ENCODE measurements at regions not wholly inside any gene's neighbourhood (a gene's known extent, or its start where the extent isn't known, plus 50 kb on each side); places are given as distances from the start of the nearest gene placed in this dataset.

DNA sequence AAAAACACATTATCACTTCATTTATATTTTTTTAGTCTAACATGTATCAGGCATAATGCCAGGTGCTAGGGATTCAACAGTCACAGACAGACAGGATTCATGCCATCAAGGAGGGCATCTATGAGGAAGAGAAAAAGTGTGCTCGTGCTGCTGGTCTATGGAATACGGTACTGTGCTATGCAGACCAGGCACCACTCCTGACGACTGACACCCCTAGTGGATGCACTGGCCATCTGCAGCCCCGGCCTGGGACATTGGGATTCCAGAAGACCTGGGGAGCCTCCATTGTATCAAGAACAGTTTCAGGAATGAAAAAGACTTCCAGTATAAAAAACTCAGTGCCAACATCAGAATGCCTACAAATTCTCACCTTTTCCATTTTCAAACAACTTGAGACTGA lies 94.0 kb downstream of the KLF12 start:
- DNase-seq: peak; percentile 47

DNA sequence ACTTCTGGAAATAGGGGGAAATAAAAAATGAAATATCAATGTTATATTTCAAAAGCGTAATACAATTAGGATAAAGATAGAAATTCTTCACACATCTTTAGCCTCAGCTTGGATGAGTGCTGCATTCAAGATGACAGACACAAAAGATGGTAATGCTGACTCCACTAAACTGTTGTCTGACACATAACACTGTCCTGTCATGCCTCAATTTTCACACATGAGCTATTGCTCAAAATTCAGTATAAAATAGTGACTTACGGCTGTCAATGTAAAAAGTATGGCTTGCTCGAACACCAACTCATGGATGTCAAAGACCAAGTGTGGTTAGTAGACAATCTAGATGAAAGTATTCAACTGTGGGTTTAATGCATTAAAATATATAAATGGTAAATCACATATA lies 94.5 kb downstream of the KLF12 start:
- no peak for DNase-seq

DNA sequence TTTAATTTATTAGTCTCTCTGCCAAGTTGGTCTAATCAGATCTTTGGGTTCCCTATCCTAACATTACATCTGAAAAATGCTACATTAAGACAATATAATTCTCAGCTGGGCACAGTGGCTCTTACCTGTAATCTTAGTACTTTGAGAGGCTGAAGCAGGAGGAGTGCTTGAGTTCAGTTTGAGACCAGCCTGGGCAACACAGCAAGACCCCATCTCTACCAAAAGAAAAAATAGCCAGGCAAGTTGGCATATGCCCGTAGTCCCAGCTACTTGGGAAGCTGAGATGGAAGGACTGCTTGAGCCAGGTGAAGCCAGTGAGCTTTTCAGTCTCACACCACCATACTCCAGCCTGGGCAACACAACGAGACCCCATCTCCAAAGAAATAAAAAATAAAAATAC lies 95.0 kb downstream of the KLF12 start:
- DNase-seq: no peak

DNA sequence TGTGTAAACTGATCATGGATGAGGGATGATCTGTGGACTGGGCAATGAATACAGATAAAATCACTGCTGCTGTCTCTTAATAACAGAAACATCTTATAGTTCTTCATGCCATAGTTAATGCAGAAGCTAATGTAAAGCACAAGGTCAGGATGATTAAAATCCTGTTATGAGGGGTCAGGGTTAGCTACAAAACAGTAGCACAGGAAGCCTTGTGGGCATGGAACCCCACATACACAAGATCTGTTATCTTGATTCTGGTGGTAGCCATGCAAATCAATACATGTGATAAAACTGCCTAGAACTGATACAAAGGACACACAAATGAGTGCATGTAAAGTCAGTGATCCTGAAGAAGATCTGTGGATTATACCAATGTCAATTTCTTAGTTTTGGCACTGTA lies 96.4 kb downstream of the KLF12 start:
- DNase-seq: no peak

DNA sequence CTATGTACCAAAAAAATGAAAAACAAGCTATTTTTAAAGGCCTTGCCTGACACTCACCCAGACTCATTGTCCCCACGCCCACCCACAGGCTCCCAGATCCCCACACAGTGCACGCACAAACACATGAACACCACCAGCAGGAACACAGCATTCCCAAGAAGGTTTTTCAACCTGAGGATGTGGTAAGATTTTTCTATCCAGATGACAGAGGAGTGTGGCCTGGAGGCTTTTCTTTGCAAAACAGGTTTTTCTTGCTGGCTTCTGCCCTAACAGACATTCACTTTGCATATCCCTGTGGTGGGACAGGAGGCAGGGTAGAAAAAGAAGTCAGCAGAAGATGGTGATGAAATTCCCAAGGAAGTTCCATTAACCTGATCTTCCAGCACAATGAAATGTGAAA lies 97.8 kb downstream of the KLF12 start:
- no peak for DNase-seq

DNA sequence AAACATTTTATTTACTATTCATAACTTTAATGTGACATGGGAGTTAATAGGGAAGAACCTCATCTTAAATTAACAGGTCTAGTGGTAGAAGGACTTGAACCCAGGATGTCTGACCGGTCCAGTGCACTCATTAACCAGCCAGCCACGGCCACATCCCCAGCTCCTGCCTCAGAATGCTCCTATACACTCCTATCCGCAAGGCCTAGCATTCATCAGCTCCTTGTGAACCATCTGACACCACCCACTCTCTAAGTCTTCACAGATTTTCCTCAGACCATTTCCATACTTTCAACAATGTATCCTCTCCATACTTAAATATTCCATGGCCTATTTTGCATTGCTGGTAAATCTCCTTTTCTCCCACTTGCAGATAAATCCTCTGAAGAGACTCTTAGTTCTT lies 98.3 kb downstream of the KLF12 start:
- no peak for DNase-seq

DNA sequence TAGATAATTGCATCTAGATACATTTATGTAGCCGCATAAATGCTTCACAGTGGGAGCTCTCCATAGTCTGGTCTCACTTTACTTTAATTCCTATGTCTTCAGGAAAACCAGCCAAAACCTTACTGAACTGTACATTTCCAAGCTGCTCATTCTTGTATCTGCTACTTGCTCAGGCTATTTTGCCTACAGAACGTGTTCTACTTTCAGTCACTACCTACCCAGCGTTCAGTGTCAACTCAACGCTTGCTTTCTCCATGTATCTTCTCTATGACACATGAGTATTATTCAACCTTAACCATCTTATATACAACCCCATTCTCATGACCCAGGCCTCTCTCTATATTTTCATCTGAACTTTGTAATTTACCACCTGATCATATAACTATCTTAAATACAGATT lies 101.9 kb downstream of the KLF12 start:
- no peak for DNase-seq

DNA sequence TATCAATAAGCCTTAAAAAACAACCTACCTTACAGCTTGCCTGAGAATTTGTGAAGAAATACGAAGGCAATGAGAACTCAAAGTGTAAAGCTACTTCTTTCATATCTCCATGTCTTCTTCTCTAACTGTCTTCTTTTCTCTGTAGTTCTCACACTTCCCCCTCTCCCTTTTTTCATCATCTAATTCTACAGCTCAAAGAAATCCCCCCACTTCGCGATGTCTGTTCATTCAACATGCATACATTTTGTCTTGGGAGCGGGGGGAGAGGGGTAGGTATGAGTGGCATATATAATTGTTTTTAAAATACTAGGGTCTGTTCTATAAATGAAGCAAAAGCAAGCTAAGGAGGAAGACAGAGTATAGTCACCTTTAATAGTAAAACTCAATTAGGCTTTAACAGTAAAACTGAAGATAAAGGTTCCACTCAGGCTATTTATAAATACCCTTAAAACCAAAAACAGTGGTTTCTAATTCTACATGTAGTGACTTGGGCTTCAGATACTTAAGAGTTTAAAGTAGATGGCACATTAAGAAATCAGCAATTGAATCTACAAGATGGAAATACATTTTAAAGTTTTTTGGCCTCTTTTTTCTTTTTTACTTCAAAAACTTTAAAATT lies 106.9 kb downstream of the KLF12 start:
- DNase-seq: no peak

DNA sequence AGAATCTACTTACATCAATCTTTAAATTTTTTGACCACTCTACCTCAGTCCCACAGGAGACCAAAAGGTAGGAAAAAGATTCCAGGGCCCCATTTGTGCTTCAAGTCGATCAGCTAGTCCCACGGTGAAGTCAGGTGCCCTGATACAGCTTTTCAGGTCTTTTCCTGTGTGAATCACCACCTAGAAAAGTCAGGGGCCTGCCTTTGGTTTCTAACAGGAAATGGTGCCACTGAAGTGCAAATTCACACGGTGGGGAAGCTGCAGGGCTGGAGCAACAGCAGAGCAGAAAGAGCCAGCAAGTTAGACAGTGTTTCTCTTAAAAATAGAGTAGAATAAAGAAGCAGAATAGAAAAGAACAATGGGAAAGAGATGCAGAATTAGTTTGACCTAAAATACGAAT lies 107.5 kb downstream of the KLF12 start:
- peak; percentile 81 for DNase-seq

DNA sequence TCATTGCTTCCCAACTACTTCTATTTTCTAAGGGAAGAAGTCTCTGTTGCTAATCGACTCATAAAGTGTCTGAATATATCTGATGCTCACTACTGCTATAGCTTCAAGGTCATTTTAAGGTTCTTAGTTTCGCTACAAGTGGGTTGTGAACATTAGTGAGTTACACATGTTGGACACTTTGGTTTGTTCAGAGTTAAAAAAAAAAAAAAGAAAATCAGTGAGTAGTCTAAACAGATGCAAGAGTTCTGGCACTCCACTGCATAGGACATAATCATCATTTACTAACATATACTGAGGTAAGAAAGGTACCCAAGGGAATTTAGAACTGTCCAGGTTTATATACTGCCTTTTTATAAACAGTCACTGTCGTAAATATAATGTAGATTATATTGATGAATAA lies 108.8 kb downstream of the KLF12 start:
- no peak for DNase-seq

DNA sequence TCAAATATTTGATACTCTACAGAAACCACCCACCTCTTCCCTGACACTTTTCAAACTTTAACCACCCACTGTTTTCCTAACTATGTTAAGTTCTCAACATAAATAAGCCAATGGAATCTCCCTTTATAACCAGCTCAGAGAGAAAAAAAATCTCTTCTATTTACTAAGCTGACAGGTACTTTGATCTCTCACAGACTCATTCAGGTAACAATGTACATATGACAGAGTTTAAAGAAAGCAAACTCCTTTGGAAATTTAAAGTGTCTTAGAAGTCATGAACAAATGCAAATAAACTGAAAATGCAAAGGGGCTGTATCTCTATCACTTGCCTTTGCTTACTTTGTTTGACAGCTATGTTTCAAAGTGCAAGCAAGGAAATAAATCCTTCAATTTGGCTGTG lies 109.3 kb downstream of the KLF12 start:
- DNase-seq: no peak

DNA sequence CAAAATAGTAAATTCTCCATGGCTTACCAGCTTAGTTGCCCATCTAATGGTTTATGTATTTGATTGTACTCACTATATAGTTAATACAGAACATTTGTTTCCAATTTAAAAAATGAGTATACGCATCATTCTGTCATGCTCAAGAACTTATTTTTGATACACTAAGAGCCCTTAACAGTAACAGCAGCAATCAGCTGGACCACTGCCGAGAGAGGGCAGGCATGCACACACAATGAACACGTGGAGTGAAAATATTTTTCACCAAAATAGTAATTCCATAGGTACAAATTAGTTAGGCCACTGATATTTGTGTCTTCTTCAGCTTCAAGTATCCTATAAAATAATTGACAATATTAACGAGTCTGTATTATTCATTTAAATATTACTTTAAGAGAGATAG lies 109.9 kb downstream of the KLF12 start:
- no peak for DNase-seq

DNA sequence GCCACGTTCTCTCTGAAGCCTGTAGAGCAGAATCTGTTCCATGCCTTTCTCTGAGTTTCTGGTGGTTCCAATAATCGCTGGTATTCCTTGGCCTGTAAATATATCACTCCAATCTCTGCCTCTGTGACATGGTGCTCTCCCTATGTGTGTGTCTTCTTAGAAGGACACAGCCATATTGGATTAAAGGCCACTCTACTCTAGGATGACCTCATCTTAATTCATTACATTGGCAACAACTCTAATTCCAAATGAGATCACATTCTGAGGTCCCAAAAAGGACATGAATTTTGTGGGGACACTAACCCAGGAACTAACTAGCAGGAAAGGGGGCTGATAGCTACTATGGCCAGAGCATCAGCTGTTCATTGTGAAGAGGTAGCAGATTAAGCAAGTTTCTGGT lies 110.7 kb downstream of the KLF12 start:
- no peak for DNase-seq

DNA sequence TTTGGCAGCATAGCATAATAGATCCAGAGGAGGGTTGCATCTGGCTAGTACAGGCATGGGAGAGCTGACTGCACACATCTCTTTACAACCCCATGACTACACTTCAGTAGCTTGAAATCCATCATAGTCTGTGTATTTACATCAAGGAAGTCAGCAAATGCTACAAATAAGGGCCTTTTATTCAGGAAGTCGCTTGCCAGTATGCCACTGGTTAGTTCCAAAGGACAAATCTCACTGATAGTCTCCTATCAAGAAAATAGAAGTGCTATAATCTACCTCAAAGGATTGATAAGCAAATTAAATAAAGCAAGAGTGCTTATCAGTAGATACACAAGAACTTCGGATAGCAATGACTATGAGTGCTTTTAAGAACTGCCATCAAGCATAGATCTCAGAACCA lies 112.7 kb downstream of the KLF12 start:
- no peak for DNase-seq

DNA sequence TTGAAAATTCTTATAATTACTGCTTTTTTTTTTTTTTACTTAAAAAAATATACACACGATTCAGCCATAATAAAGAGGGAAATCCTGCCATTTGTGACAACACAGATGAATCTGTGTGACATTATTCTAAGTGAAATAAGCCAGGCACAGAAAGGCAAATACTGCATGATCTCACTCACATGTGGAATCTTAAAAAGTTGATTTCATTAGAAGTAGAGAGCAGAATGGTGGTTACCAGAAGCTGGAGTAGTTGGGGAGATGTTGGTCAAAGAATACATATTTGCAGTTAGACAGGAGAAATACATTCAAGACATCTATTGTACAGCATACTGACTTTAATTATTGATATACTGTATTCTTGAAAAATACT lies 116.2 kb downstream of the KLF12 start:
- no peak for DNase-seq

DNA sequence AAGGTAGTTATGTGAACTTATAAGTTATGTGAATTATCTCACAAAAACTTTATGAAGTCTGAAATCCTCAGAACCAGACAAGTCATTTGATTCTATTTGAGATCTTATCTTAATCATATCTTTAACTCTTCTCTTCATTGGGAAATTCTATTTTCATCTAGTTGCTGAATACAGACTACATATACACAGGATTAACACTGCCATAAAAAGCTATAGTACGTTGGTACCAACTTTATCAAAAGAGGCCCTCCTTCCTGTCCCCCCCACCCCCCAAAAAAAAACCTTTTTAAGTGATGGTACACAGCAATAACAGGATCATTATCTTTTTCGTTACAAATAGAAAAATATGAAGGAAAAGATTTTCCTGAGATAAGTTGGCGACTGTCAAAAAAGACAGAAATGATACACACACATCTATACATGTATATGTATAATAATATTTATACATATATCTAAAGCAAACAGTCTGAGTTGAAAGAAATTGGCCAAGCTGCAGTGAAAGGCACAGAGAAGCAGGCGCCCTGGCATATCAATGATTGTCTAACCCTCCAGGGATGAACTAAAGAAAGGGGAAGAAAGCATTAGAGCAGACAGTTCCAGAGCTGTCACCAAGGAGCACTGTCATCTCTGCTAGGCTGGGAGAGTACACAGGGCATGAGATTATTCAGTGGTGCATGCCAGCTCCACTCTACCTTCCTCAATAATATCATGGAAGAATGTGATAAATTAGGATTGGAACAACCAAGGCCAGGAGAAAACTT lies 116.7 kb downstream of the KLF12 start:
- no peak for DNase-seq

DNA sequence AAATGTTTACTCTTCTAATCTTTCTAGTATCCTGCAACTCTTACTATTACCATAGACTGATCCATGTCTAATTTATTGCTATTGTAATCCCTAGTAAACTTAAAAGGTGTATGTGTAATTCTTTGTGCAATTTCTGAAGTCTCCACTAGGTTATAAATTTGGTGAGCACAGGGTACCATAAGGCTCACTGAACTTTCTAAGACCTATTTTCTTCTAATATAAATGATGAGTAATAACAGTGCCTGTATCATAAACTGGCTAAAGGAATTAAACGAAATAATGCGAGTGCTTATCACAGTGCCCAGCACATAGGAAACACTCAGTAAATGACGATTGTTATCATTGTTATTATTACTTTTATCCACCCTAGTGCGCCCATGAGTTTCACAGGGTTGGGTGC lies 119.1 kb downstream of the KLF12 start:
- DNase-seq: no peak

DNA sequence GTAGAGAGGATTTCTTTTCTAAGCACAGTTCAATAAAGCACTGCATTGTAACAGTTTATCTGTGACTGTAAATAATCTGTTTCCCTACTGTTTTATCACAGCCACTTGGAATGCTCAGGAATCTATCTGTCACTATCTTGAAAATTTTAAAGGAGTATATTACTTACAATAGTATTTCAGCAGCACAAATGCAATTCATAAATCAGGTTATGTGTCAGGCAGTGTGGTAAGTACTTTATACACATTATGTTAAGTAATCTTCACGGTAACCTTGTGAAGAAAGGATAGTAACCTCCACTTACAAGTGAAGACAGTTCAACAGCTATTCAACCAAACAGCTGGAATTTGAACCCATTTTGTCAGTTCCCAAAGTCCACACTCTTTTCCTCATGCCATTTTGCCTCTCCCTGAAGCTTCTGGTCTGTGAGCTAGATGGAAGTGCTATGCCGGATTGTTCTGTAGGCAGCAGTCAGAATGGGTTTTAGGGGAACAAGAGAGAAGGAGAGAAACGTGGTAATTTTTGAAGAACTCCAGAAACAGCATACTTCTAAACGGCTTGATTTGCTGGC lies 125.0 kb downstream of the KLF12 start:
- no peak for DNase-seq

DNA sequence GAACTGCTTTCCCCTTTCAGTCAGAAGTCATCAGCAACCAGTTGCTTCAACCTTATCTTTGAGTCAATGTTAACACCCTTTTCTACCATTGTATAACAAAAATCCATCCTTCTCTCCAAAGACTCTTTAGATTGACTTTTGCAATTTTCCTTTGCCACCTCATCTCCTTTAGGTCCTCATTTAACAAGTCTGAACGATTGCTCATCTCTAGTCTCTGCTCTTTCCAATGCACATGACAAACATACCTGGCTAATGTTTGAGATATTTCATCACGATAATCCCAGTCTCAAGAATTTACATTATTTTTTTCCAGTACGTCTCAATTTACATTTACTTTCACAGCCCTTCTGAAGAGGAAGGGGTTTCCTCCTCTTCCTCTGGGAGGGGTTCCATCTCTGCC lies 127.5 kb downstream of the KLF12 start:
- no peak for DNase-seq

DNA sequence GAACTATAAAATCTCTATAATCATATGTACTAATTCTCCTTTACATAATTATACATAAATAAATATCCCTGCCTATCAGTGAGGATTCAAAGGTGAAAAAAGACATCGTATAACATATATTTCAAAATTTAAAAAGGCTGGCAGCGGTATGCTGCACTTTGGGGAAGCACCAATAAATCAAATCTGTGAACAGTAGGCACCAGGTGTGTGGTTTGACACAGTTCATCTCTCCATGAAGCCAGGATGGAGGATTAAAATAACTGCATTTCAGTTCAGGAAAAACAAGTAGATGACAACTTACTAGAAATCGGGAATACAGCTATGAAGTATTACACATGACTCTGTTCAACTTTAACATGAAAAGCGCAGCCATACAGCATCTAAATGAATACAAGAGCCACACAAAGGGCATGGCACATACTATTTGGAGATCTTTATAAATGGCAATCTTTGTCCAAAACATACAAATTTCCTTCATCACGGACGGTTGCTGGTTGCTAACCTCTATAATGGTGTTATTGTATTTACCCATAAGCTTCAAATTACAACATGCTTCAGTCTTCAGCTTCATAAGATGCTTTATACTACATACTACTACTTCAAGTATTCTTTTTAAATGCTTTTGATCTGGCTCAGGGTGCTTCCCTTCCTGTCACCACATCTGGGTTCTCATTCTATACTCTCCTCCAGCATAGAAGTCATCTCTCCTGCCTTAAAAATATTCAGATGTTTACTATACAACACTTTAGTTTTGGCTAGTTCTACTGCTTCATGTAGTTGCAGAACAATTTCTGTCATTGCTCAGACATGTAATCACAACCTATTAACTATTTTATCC lies 128.7 kb downstream of the KLF12 start:
- DNase-seq: no peak

DNA sequence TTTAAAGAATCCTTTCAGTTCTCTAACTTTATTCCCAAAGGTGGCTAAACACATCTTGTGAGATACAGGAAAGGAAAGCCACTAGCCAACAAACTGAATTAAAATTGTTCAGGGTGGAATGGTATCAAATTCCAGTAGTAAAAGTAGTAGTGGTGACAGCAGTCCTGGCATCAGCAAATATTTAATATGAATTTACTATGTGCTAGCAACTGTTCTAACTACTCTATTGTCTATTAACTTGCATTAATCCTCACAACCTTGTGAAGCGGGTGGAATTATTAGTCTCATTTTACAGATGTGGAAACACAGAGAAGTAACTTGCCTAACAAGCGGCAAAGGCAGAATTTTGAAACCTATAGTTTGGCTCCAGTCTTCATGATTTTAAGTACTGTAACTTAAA lies 130.1 kb downstream of the KLF12 start:
- no peak for DNase-seq

DNA sequence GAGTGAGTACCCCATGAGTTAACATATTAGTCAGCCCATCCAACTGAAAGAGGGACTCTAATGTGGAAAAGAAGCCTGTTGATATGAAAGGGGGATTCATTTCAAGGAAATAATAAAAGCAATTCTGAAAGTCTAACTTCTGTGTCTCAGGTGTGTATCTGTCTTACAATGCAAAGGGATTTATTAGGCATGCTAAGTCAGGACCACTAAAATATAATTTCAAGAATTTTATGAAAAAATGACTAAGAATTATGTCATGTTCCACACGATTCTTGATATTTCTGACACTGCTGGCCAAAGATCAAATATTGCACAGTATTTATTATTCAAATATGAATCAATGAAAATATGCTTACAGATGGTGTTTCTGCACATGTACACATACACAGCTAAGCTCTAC lies 130.8 kb downstream of the KLF12 start:
- no peak for DNase-seq

DNA sequence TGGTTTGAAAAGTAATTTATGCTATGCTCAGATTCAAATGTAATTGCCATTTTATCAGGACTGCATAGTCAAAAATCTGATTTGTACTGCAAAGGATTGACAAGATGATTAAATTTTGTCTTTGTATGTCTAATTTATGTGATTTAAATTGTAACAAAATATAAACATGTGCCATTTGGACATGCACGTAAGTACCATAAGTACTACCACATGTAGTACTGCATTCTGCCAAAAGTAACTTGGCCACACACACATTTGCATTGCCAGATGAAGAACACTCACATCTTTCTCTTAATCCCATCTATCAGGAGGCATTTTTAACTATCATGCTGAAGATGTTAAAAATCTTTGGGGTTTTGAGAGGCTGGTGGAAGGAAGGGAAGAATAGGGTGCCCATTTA lies 133.3 kb downstream of the KLF12 start:
- no peak for DNase-seq

DNA sequence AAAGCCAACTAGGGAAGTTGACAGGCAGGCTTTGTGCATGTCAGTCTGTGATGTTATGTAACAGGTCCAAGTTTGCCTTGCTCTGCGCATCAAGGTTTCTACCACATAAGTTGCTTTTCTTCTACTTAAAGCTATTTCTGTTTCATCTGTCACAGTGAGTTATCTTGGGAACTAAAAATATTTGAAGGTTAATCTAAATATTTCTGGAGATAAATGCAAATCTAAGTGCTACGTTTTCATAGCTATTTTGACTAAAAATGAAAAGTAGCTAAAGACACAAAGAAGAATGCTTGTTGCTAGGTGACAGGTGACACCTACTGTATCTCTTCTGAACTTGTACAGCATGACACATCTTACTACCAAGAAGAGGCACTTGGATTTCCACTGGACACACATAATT lies 135.6 kb downstream of the KLF12 start:
- peak; percentile 11 for DNase-seq

All from CD4-positive, alpha-beta T cell treated with Interleukin-17A for 4 hours (primary cell).